ENCODE measurements at regions not wholly inside any gene's neighbourhood (a gene's known extent, or its start where the extent isn't known, plus 50 kb on each side); places are given as distances from the start of the nearest gene placed in this dataset.

GRCh38 chr20:22315073-22315472, 269.3 kb downstream of the FOXA2 start:
- no peak for DNase-seq (ENCODE audit: low read depth)

GRCh38 chr20:22312744-22313346, 271.5 kb downstream of the FOXA2 start:
- peak; percentile 15 for DNase-seq (ENCODE audit: low read depth)

DNA sequence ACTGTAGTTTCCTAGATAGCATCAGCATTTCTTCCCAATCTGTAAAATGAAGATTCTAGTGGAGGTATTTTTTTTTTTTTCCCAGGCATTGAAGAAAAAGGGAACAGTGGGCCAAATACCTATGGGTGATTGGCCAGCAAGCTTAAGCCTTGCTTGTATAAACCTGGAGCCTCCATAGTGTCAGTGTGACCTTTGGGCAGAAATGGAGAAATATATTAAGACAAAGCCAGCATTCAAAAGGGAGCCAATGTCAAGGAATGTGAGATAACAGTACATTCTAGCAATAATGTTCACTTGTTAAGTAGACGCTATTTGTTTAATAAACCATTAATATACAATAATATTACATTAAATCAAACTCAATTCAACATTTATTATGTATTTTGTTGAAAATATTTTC, 275.4 kb downstream of the FOXA2 start:
- no peak for DNase-seq (ENCODE audit: low read depth)

GRCh38 chr20:22307409-22307808, 277.0 kb downstream of the FOXA2 start:
- DNase-seq (ENCODE audit: low read depth): no peak

DNA sequence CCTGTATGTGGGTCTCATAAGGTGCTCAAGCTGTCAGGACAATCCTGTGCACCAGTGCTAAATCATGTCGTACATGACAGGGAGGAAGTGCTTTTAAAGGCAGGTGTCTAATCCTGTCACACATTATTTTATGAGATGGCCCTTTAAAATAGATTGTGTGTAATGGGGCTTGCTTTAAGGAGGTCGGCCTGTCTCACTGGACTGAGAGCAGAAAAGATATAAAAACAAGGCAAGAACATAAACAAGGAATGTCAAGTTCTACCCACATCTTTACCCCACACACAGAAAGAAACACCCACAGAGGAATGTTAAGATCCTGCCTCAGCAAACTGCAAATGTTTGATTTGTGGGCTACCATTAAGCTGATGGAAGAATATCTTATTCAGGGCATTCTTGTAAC, 279.0 kb downstream of the FOXA2 start:
- no peak for DNase-seq (ENCODE audit: low read depth)

DNA sequence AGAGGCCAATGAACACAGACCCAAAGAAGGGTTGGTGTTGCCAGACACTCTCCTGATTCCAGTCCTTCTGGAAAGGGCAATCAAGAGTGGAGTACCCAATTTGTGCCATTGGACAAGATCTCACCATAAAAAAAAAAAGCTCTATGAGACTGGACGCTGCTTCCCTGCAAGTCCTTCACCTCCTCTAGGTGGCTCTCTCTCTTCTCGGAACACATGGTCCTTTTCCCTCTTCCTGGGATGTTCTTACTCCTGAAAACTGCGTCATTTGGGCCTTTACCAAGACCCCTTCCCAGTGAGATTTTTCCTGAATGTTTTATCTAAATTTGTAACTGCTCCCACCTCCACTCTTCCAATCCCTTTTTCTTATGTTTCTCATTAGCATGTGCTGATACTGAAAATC, 280.8 kb downstream of the FOXA2 start:
- no peak for DNase-seq (ENCODE audit: low read depth)

DNA sequence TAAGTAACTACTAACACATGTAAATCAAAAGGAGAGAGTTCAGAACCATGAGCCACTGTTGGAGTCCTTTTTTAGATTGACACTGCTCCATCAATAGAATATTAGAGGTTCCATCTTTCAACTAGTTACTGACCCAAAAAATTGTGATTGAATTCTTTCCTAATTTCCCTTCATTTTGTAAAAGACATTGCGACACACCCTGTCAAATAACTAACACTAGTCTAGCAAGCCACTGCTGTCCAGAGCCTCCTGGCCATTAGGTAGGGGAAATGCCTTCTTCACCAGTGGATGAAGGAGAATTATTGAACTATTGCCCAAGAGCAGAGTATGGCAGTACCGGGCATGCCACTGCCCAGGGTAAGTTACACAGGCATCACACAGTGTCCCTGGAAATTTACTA, 282.3 kb downstream of the FOXA2 start:
- no peak for DNase-seq (ENCODE audit: low read depth)

- no peak for DNase-seq (ENCODE audit: low read depth)
Observed at GRCh38 chr20:22293886-22294285, 290.5 kb downstream of the FOXA2 start.

DNA sequence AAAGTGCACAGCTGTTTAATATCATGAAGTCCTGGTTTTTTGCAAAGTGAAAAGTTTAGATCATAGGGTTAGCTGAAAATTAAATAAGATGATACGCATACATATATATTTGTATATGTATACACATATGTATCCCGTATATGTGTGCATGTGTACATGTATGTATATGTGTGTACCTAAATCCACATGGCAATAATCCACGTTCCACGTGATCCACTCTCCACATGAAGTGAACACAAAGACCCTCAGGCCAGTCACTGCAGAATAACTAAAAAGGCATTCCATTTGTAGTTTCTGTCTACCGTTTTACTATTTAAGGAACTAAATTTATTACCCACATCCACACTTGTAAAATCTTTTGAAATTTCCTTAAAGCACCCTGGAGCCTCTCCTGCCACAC, 294.9 kb downstream of the FOXA2 start:
- no peak for DNase-seq (ENCODE audit: low read depth)

DNA sequence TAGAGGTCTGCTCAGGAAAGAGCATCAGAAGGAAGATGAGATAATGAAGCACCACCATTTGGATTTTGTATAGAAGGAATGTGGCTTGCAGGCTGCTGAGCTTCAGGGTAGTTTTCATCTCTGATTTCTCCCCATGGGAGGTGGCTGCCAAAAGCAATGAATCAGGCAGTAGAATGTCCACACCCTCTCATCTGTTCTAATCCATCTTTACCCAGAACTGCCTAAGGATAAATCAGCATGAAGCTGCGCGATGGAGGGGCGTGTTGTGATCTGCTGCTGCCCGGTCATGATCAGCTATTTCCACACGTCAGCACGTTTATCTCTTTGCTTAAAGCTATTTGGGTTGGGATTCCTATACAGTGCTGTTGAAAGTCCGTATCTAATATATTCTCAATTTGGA, 295.4 kb downstream of the FOXA2 start:
- no peak for DNase-seq (ENCODE audit: low read depth)

- DNase-seq (ENCODE audit: low read depth): no peak
Observed at GRCh38 chr20:22288156-22288555, 296.2 kb downstream of the FOXA2 start.

DNA sequence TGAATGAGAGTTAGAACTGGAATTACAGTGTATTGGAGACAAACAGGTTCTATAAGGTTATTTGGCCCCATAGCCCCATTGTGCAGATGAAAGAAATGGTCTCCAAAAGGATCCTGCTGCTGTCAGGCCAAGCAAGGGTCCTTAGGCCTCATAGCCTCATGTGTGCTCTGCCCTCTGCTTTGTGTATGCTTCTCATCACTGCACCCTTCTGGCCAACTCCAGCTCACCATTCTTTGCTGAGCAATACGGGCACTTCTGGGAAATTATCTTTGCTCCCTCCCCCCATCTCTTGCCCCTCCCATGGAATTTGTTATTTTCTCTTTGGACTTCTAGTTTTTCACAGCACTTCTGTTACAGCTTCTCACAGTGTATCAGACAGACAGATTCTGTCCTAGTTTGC, 298.8 kb downstream of the FOXA2 start:
- DNase-seq (ENCODE audit: low read depth): no peak

DNA sequence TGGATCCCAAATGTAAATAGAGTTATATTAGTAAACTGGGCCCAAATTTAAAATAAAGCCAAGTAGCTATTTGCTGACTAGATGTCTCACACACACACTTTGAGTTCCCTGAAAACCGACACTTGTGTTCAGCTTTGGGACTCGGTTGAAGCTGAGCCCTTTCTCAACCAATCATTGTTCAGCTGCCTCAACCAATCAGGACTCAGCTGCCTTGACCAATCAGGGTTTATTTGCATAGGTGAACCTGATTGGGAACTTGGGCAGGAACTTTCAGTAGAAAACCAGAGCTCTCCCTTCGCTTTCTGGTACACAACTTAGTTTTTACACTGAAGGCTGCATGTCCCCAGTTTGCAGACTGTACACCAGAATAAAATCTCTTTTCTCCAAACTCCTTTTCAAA, 301.7 kb downstream of the FOXA2 start:
- DNase-seq (ENCODE audit: low read depth): no peak

- no peak for DNase-seq (ENCODE audit: low read depth)
Observed at GRCh38 chr20:22274330-22274729, 310.0 kb downstream of the FOXA2 start.

DNA sequence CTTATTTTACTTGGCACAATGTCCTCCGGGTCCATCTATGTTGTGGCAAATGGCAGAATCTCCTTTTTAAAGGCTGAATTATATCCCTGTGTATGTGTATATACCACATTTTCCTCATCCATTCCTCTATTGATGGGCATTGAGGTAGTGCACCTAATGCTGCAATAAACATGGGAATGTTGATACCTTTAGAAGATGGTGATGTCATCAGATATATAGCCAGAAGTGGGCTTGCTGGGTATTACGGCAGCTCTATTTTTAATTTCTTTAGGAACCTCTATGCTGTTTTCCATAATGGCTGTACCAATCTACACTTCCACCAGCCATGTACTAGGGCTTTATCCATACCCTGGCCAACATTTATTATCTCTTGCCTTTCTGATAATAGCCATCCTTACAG, 315.7 kb downstream of the FOXA2 start:
- DNase-seq (ENCODE audit: low read depth): no peak

GRCh38 chr20:22264917-22265316, 319.5 kb downstream of the FOXA2 start:
- no peak for DNase-seq (ENCODE audit: low read depth)

DNA sequence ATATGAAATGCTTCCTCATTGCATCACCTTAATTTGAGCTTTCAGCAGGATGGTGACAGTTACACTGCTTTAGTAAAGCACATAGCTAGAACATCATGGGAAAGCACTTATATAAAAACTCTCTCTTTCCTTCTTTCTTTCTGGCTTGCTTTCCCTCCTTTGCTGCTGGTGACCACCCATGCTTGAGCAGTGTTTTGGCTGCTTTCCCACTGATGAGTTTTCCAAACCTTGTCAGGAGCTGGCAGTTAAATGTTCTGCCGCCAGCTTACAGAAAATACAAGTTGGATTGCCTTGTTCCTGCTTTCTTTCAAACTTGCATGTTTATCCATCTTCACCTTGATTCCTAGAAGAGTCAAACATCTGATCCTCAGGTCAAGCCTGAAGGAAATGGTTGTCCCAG, 323.9 kb downstream of the FOXA2 start:
- DNase-seq (ENCODE audit: low read depth): no peak

DNA sequence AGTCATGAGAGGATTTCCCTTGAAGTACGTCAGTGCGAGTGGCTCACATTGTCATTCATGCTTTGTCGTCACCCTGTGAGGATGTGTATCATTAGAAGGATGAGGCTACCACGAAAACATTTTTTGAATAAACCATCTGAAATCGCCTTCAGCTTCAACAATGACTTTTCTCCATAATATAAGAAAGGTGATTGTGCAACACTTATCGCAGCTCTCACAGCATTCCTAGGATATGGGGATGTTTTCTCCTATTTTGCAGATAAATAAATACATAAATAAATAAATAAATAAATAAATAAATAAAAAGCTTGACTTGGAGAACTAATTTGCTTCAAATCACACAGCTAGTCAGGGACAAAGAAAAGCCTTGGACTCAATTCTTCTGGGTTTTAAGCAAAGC, 326.5 kb downstream of the FOXA2 start:
- no peak for DNase-seq (ENCODE audit: low read depth)

DNA sequence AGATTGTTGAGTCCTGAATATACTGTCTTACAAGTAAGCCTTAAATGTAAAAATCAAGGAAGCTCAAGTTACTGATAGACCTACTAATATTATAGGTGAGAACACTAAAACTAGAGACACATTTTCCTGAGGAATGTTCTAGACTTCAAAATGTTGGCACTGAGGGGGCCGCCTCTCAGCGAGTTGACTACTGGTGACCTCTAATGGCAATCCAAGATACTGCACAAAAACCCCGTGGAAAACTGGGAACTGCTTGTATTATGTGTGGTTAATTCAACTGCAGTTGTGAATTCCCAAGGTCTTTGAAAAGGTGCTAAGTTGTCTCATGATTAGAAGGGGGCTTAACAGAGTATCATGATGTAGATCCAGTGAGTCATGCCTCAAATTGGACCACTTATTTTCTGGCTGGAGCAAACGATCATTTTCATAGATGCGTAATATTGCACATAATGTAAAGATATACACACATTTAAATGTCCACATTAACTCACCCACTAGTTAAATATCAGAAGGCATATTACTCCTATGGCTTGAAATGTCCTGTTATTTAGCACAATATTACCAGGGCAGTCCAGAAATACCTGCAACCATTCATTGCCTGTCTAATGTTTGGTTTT, 336.2 kb downstream of the FOXA2 start:
- no peak for DNase-seq (ENCODE audit: low read depth)

DNA sequence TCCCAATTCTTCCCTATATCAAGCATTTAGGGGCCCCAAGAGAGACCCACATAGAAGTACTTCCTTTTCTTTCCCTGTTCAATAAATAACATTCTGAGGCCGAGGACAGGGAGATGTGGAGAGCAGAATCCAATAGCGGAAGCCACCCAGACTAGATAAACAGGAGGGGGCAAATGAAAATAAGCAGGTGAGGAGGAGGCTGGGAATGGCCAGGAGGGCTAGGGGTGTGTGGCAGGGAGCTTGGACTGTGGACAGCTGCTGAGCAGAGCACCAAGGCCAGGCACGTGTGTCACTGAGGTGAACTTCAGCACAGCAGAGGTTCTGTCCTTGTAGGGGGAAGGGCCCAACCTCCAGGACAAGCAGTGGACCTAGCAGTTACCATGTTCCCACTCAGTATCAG, 339.2 kb downstream of the FOXA2 start:
- no peak for DNase-seq (ENCODE audit: low read depth)

DNA sequence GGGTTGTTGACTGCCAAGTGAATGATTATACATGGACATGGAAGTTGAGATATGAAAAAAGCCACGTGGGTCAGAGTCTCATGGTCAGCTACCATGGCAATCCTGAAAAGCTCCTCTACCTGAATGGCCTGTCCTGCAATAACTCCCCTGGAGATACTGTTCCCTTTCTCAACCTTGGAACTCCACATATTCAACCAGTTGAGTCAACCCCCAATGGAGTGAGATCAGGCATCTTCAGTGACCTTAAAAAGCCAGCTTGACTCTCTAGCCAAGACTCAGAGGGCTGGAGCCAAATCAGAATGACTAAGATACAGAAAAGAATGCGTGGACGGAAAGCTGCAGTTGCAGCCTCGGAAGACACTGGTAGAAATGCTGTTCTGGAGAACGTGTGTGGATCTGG, 341.3 kb downstream of the FOXA2 start:
- no peak for DNase-seq (ENCODE audit: low read depth)

DNA sequence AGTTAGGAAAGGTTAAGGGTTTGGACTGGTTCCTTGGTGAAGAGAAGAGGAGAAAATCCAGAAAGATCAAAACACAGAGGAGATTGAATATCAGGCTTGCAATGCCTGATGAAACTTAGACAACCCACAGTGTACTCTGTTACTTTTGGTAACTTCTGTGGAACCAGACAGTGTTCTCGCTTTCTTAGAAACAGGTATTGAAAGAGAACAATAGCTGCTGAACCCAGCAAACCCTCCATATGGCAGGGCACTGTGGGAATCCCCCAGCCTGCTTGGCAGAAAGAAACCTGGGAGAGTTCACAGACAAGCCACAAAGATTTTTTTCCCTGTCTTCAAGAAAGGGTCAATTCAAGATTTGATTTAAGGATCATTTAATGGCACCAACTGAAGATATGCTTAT, 342.8 kb downstream of the FOXA2 start:
- no peak for DNase-seq (ENCODE audit: low read depth)

GRCh38 chr20:22232923-22233322, 351.4 kb downstream of the FOXA2 start:
- no peak for DNase-seq (ENCODE audit: low read depth)

DNA sequence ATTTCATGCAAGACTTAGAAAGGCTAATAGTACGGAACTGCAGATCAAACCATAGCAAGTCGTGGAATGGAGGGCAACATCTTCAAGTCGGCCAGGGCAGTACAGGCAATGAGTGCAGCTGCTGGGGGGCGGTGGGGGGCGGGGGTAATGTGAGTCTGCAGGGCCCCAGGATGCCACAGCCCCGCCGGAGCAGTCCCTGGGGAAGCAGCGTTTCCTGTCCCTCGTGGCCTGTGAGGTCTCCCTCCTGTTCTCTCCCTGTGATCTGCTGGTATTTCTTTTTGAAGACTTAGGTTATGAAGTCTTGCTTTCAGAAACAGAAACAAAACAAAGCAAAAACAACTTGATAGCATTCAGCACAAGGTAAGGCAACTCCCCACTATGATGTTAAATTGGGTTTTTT, 351.9 kb downstream of the FOXA2 start:
- no peak for DNase-seq (ENCODE audit: low read depth)
